MM.1S (cell line): ENCODE measurements at regions not wholly inside any gene's neighbourhood (a gene's known extent, or its start where the extent isn't known, plus 50 kb on each side); places are given as distances from the start of the nearest gene placed in this dataset.

ENCODE experiments used
- DNase-seq: peaks from one replicate; pipeline ENCODE4 v3.0.0-alpha.2; 2015
- H2AFZ ChIP-seq: fragments of 300-600 bp; sonication (generic); 2 replicates; pipeline ENCODE4 v1.6.0; 2016; ENCODE audit warnings: antibody characterized with exemption, low read length
- H3F3A ChIP-seq: fragments of 300-600 bp; sonication (generic); 2 replicates; pipeline ENCODE4 v1.6.1; 2016; ENCODE audit warnings: mild to moderate bottlenecking, antibody characterized with exemption, low read length, moderate library complexity, mixed read lengths; ENCODE audit not compliant: insufficient read depth
- H3K27ac ChIP-seq: fragments of 300-600 bp; sonication (generic); 2 replicates; pipeline ENCODE4 v1.5.1; 2016; ENCODE audit warnings: mild to moderate bottlenecking, low read length
- H3K27me3 ChIP-seq: fragments of 300-600 bp; sonication (generic); replicated peaks from 2 replicates; pipeline ENCODE4 v1.6.0; 2016; ENCODE audit warnings: low read length; ENCODE audit not compliant: insufficient read depth
- H3K36me3 ChIP-seq: fragments of 300-600 bp; sonication (generic); replicated peaks from 2 replicates; pipeline ENCODE4 v1.6.1; 2016; ENCODE audit warnings: mild to moderate bottlenecking, low read length, mixed read lengths; ENCODE audit not compliant: insufficient read depth
- H3K4me1 ChIP-seq: fragments of 300-600 bp; sonication (generic); 2 replicates; pipeline ENCODE4 v1.6.1; 2016; ENCODE audit warnings: low read length, mixed read lengths
- H3K4me2 ChIP-seq: fragments of 300-600 bp; sonication (generic); 2 replicates; pipeline ENCODE4 v1.6.0; 2016; ENCODE audit warnings: low read depth, low read length
- H3K4me3 ChIP-seq: fragments of 300-600 bp; sonication (generic); 2 replicates; pipeline ENCODE4 v1.5.1; 2016; ENCODE audit warnings: low read length, mixed read lengths
- H3K79me2 ChIP-seq: fragments of 300-600 bp; sonication (generic); 2 replicates; pipeline ENCODE4 v1.6.1; 2016; ENCODE audit warnings: mixed run types, low read length, mixed read lengths
- H3K9ac ChIP-seq: fragments of 300-600 bp; sonication (generic); 2 replicates; pipeline ENCODE4 v1.6.1; 2016; ENCODE audit warnings: low read length, mixed read lengths
- H3K9me2 ChIP-seq: fragments of 300-600 bp; sonication (generic); replicated peaks from 2 replicates; pipeline ENCODE4 v1.6.1; 2016; ENCODE audit warnings: mild to moderate bottlenecking, low read length, mixed read lengths; ENCODE audit not compliant: insufficient read depth
- H3K9me3 ChIP-seq: fragments of 300-600 bp; sonication (generic); replicated peaks from 2 replicates; pipeline ENCODE4 v1.6.1; 2016; ENCODE audit warnings: mild to moderate bottlenecking, low read length, mixed read lengths; ENCODE audit not compliant: insufficient read depth
- H4K20me1 ChIP-seq: fragments of 300-600 bp; sonication (generic); 2 replicates; pipeline ENCODE4 v1.6.1; 2016; ENCODE audit warnings: mild to moderate bottlenecking, low read length, moderate library complexity, mixed read lengths; ENCODE audit not compliant: insufficient read depth
- EZH2 ChIP-seq: fragments of 300-600 bp; sonication (generic); optimal IDR thresholded peaks from 2 replicates; pipeline ENCODE3; 2017; ENCODE audit warnings: low read depth, mild to moderate bottlenecking, antibody characterized with exemption, low read length, mixed read lengths
- EZH2phosphoT487 ChIP-seq: fragments of 300-600 bp; sonication (generic); IDR thresholded peaks from 2 replicates; pipeline ENCODE4 v1.6.1; 2018; ENCODE audit warnings: antibody characterized with exemption, low read length
- TF ChIP-seq, protein P1 (sequence below): fragments of 300-600 bp; sonication (generic); IDR thresholded peaks from 2 replicates; pipeline ENCODE4 v1.5.1; 2016; ENCODE audit warnings: antibody characterized with exemption, low read length, mixed read lengths

DNA sequence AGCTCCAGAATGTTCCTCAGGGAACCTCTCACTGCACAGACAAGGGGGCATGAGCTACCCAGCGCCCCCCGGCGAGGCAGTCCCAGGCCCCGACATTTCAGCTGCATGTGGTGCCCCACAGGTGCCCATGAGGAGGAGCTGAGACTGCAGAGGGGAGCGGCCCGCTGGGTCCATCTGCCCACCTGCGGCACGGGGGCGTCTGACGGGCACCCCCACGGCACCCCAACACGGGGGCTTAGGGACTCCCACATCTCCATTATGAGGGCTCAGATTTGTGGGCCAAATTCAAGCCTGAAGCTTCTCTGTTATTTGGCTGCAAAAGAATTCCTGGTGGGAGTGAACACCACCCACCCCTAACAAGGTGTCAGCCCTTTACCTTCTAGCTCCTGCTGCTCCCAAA lies 258.4 kb downstream of the UACA start:
- H3K9me3 ChIP-seq = no peaks in the 10 kb centered on the region
- peaks cover 31% of the 10 kb centered on the region for H3F3A ChIP-seq
- H3K4me2 ChIP-seq = peak overlapping the region; percentile 86
- H3K9me2 ChIP-seq = no peaks in the 10 kb centered on the region
- peak overlapping the region; percentile 76 for H3K9ac ChIP-seq
- H3K79me2 ChIP-seq = no peaks in the 10 kb centered on the region
- H4K20me1 ChIP-seq = no peaks in the 10 kb centered on the region
- TF ChIP-seq EZH2 (no peak), EZH2phosphoT487 (no peak)
- TF ChIP-seq, protein P1, sequence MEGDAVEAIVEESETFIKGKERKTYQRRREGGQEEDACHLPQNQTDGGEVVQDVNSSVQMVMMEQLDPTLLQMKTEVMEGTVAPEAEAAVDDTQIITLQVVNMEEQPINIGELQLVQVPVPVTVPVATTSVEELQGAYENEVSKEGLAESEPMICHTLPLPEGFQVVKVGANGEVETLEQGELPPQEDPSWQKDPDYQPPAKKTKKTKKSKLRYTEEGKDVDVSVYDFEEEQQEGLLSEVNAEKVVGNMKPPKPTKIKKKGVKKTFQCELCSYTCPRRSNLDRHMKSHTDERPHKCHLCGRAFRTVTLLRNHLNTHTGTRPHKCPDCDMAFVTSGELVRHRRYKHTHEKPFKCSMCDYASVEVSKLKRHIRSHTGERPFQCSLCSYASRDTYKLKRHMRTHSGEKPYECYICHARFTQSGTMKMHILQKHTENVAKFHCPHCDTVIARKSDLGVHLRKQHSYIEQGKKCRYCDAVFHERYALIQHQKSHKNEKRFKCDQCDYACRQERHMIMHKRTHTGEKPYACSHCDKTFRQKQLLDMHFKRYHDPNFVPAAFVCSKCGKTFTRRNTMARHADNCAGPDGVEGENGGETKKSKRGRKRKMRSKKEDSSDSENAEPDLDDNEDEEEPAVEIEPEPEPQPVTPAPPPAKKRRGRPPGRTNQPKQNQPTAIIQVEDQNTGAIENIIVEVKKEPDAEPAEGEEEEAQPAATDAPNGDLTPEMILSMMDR = no peak
- peak overlapping the region; percentile 77 for H2AFZ ChIP-seq
- peak overlapping the region; percentile 98 for H3K27ac ChIP-seq
- peaks cover 48% of the 10 kb centered on the region for H3K4me1 ChIP-seq
- H3K36me3 ChIP-seq = no peaks in the 10 kb centered on the region
- H3K4me3 ChIP-seq = 0 out of 2 replicates have a peak overlapping the region, but pooled peaks have one; percentile 9
- DNase-seq = no peak
- no peaks in the 10 kb centered on the region for H3K27me3 ChIP-seq

DNA sequence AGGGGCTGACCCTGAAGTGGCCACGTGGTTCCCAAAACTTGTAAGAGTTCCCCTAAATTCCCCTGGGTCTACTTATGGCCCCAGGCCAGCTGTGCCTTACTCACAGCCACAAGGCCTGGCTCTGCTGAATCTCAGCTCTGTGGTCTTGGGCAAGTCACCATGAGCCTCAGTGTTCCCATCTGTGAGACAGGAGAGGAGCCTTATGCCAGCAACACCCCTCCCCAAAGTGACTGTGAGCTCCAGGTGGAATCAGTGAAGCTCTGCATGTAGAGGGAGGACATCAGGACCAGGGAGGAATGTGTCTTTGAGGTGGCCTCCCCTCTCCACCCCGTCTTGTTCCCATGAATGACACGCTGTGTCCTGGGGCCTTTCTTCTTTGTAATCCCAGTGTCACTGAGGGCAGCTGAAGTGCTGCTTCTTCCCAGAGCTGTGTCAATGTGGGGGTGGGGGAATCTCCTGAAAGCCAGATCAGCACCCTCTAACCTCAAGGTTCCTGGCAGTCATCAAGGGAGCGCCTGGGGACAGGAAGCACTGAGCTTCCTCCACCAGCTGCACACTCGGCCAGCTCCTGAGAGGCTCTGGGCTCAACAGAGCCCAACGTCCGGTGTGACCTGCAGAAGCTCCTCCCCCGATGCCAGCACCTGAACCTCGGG lies 258.9 kb downstream of the UACA start:
- Histone ChIP-seq H2AFZ (peak overlapping the region; percentile 77), H4K20me1 (no peaks in the 10 kb centered on the region), H3K36me3 (no peaks in the 10 kb centered on the region), H3K4me2 (peak overlapping the region; percentile 86), H3K4me1 (peaks cover 48% of the 10 kb centered on the region), H3K4me3 (peak overlapping the region; percentile 15; the same call in 1 of the 2 replicates), H3F3A (peaks cover 31% of the 10 kb centered on the region), H3K79me2 (no peaks in the 10 kb centered on the region), H3K27me3 (no peaks in the 10 kb centered on the region), H3K9me3 (no peaks in the 10 kb centered on the region), H3K9ac (peak overlapping the region; percentile 76), H3K27ac (peak overlapping the region; percentile 98), H3K9me2 (no peaks in the 10 kb centered on the region)
- TF ChIP-seq EZH2phosphoT487 = no peak
- no peak for TF ChIP-seq EZH2
- TF ChIP-seq, protein P1 = no peak
- DNase-seq = peak; percentile 96

DNA sequence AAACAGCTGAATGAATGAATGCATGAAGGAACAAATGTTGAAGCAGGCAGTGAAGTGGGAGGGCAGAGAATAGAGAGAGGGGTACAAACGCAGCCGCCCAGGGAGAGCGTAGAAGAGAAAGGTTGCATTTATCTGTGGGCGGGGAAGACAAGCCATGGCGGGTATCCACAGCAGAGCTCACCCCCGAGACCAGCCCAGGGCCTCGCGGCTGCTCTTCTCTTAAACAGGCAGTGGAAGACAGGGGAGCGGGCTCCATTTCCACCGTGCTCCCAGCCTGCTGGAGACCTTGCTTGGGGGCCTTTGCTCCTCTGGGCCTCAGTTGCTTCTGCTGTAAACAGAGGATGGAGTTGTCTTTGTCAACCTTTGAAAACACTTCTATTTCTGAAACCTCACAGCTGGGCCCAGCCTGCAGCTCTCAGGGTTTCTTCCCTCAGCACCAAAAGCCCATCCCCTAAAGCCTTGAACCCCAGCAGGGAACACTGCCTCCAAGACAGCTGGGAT lies 259.5 kb downstream of the UACA start:
- H2AFZ ChIP-seq = peak overlapping the region; percentile 13; the same call in 1 of the 2 replicates

More for the DNA sequence above, 259.5 kb downstream of the UACA start:
- H3K9me2 ChIP-seq = no peaks in the 10 kb centered on the region
- no peaks in the 10 kb centered on the region for H3K36me3 ChIP-seq
- H3K9ac ChIP-seq = peak overlapping the region; percentile 76
- peak overlapping the region; percentile 86 for H3K4me2 ChIP-seq
- peak overlapping the region; percentile 98 for H3K27ac ChIP-seq
- DNase-seq = no peak
- peaks cover 48% of the 10 kb centered on the region for H3K4me1 ChIP-seq
- peak overlapping the region; percentile 15; the same call in 1 of the 2 replicates for H3K4me3 ChIP-seq
- H4K20me1 ChIP-seq = no peaks in the 10 kb centered on the region
- peaks cover 31% of the 10 kb centered on the region for H3F3A ChIP-seq
- no peaks in the 10 kb centered on the region for H3K79me2 ChIP-seq
- no peaks in the 10 kb centered on the region for H3K27me3 ChIP-seq
- TF ChIP-seq EZH2phosphoT487 (no peak), EZH2 (no peak)
- TF ChIP-seq, protein P1 = no peak
- H3K9me3 ChIP-seq = no peaks in the 10 kb centered on the region
